ENCODE measurements at regions not wholly inside any gene's neighbourhood (a gene's known extent, or its start where the extent isn't known, plus 50 kb on each side); places are given as distances from the start of the nearest gene placed in this dataset.

DNA sequence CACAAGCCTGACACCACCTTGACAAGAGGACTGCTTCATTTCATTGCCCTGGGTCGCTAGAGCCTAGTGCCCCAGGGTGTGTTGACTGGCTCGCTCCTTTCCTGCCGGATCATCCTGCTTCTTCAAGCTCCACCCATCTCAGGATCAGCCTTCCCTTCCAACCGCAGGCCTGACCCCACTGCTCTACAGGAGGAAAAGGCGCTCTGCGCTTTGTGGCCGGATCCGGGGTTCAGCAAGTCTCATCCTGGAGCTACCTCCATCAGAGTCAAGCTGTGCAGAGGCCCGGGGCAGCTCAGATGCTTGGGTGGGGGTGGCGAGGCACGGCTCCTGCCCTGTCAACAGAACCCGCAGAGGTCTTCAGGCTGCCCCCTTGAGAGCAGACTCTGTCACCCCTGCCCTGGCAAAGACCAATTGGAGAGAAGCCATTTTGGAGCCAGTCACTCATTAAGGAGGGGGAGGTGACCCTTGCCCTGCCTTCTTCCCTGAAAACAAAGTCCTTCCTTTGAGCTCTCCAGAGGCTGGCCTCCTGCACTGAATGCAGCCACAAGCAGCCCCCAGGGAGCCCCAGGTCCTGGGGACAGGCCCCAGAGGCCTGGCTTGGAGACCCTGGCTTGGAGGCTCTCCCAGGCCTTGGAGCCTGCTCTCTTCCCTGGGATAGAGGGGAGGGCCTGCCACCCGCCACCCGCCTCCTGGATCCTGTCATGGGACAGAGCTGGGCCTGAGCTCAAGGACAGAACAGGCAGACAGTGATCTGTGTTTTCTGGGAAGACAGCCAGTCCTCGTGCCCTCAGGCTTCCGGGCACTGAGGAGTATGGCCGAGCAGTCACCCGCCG is 80.3 kb downstream of the CPN2 start:
- TF ChIP-seq, protein P1, sequence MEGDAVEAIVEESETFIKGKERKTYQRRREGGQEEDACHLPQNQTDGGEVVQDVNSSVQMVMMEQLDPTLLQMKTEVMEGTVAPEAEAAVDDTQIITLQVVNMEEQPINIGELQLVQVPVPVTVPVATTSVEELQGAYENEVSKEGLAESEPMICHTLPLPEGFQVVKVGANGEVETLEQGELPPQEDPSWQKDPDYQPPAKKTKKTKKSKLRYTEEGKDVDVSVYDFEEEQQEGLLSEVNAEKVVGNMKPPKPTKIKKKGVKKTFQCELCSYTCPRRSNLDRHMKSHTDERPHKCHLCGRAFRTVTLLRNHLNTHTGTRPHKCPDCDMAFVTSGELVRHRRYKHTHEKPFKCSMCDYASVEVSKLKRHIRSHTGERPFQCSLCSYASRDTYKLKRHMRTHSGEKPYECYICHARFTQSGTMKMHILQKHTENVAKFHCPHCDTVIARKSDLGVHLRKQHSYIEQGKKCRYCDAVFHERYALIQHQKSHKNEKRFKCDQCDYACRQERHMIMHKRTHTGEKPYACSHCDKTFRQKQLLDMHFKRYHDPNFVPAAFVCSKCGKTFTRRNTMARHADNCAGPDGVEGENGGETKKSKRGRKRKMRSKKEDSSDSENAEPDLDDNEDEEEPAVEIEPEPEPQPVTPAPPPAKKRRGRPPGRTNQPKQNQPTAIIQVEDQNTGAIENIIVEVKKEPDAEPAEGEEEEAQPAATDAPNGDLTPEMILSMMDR (IDR thresholded peaks at IDR 0.05; ENCODE audit: insufficient read depth, low read length) = no peak
- TF ChIP-seq GABPA (IDR thresholded peaks at IDR 0.05; ENCODE audit: low read depth) = no peak
- Histone ChIP-seq H3K4me3 (replicated peaks; ENCODE audit: insufficient read depth, low read length) (no peak overlapping the region), H3K27me3 (ENCODE audit: insufficient read depth, poor library complexity, severe bottlenecking) (no peaks in the 10 kb centered on the region), H3K27ac (replicated peaks) (no peak overlapping the region)
- no peak for DNase-seq (ENCODE audit: low read depth in 1 of 2, low spot score in 1 of 2)

DNA sequence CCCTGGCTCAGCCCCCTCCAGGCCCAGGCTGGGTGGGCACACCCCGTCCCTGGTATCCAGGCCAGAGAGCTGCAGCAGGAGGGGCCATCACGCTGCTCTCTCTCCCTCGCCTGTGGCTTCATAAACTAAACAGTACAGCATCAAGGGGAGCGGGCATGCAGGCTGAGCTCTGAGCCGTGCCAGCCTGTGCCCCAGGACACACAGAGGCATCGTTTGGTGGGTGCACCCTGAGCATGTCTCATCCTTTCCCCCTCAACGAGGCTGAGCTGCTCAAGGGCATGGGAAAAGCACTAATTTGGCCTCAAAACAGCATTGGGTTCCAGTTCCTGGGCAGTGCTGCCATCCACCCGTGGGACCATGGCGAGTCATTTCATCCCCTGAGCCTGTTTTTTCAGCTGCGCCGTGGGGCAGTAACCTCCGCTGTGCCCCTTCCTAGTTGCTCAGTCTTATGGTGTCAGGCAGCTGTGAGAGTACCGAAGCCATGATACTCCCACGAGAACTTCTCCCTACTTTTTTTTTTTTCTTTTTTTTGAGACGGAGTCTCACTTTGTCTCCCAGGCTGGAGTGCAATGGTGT is 79.6 kb downstream of the CPN2 start:
- TF ChIP-seq, protein P2, sequence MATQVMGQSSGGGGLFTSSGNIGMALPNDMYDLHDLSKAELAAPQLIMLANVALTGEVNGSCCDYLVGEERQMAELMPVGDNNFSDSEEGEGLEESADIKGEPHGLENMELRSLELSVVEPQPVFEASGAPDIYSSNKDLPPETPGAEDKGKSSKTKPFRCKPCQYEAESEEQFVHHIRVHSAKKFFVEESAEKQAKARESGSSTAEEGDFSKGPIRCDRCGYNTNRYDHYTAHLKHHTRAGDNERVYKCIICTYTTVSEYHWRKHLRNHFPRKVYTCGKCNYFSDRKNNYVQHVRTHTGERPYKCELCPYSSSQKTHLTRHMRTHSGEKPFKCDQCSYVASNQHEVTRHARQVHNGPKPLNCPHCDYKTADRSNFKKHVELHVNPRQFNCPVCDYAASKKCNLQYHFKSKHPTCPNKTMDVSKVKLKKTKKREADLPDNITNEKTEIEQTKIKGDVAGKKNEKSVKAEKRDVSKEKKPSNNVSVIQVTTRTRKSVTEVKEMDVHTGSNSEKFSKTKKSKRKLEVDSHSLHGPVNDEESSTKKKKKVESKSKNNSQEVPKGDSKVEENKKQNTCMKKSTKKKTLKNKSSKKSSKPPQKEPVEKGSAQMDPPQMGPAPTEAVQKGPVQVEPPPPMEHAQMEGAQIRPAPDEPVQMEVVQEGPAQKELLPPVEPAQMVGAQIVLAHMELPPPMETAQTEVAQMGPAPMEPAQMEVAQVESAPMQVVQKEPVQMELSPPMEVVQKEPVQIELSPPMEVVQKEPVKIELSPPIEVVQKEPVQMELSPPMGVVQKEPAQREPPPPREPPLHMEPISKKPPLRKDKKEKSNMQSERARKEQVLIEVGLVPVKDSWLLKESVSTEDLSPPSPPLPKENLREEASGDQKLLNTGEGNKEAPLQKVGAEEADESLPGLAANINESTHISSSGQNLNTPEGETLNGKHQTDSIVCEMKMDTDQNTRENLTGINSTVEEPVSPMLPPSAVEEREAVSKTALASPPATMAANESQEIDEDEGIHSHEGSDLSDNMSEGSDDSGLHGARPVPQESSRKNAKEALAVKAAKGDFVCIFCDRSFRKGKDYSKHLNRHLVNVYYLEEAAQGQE (IDR thresholded peaks at IDR 0.05; ENCODE audit: insufficient replicate concordance, low read depth) = no peak
- no peak for TF ChIP-seq SPI1 (IDR thresholded peaks at IDR 0.05; ENCODE audit: borderline replicate concordance, low read depth)
- no peak for TF ChIP-seq GABPA (IDR thresholded peaks at IDR 0.05; ENCODE audit: low read depth)
- TF ChIP-seq POLR2AphosphoS5 (IDR thresholded peaks at IDR 0.05; ENCODE audit: low read depth) = no peak
- TF ChIP-seq, protein P1 (IDR thresholded peaks at IDR 0.05; ENCODE audit: insufficient read depth, low read length) = no peak
- no peak for DNase-seq (ENCODE audit: low read depth in 1 of 2, low spot score in 1 of 2)
- no peaks in the 10 kb centered on the region for H3K27me3 ChIP-seq (ENCODE audit: insufficient read depth, poor library complexity, severe bottlenecking)
- no peak overlapping the region for H3K27ac ChIP-seq (replicated peaks)
- H3K4me3 ChIP-seq (replicated peaks; ENCODE audit: insufficient read depth, low read length) = no peak overlapping the region

DNA sequence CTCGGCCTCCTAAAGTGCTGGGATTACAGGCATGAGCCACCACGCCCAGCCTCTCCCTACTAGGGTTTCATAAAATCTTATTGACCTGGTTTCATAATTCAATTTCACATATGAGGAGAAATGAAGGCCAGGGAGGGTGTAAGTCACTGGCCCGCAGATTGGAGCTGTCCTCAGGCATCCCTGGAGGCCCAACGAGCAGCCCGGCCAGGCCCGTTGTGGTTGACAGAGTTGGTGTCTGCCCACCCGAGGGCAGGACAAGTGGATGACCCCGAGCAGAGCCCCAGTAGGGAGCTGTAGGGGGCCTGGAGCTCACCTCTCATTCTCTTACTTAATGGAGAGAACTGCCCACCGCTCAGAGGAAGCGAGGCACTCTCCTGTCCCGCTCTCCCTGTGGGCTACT is 78.9 kb downstream of the CPN2 start:
- DNase-seq (ENCODE audit: low read depth in 1 of 2, low spot score in 1 of 2) = no peak
- Histone ChIP-seq H3K27me3 (ENCODE audit: insufficient read depth, poor library complexity, severe bottlenecking) (no peaks in the 10 kb centered on the region), H3K4me3 (replicated peaks; ENCODE audit: insufficient read depth, low read length) (no peak overlapping the region), H3K27ac (replicated peaks) (no peak overlapping the region)
- TF ChIP-seq, protein P1 (IDR thresholded peaks at IDR 0.05; ENCODE audit: insufficient read depth, low read length) = no peak
- no peak for TF ChIP-seq GABPA (IDR thresholded peaks at IDR 0.05; ENCODE audit: low read depth)
- TF ChIP-seq, protein P2 (IDR thresholded peaks at IDR 0.05; ENCODE audit: insufficient replicate concordance, low read depth) = no peak
- no peak for TF ChIP-seq SPI1 (IDR thresholded peaks at IDR 0.05; ENCODE audit: borderline replicate concordance, low read depth)
- TF ChIP-seq POLR2AphosphoS5 (IDR thresholded peaks at IDR 0.05; ENCODE audit: low read depth) = no peak

Measured in HL-60 (cell line).